AG04449 (cell line): ENCODE measurements at regions not wholly inside any gene's neighbourhood (a gene's known extent, or its start where the extent isn't known, plus 50 kb on each side); places are given as distances from the start of the nearest gene placed in this dataset.

Experiments used
- CTCF ChIA-PET: fragments of 350-600 bp; formaldehyde crosslinking; extraction: SDS; loops from one replicate; lab custom pipeline; 2021; ENCODE audit warnings: antibody characterized with exemption; lab: Yijun Ruan, JAX
- POLR2A ChIA-PET: fragments of 400-600, 350-600 bp; formaldehyde crosslinking; extraction: SDS; loops from one replicate; lab custom pipeline; 2020; ENCODE audit warnings: antibody characterized with exemption, inconsistent platforms; lab: Yijun Ruan, JAX
- DNase-seq: peaks from one replicate; pipeline ENCODE4 v3.0.0-alpha.2; 2010; ENCODE audit warnings: low read depth, low spot score
- H3K4me3 ChIP-seq: 2 replicates; pipeline ENCODE4 v1.5.1; 2011; ENCODE audit warnings: low read depth, mild to moderate bottlenecking, control low read depth, low read length
- CTCF ChIP-seq: IDR thresholded peaks from one replicate; pipeline ENCODE4 v1.5.1; 2011; ENCODE audit warnings: mild to moderate bottlenecking, moderate library complexity, low read length, control low read depth, inconsistent platforms; ENCODE audit not compliant: insufficient read depth; ENCODE audit errors: missing control alignments

- DNase-seq: no peak
- no peak for TF ChIP-seq CTCF
- ChIA-PET POLR2A (no interaction called here), CTCF (no interaction called here)
- no peak overlapping the region for H3K4me3 ChIP-seq
Observed at GRCh38 chr10:121690152-121690848, 92.1 kb upstream of the FGFR2 start.

GRCh38 chr10:121687095-121687813 lies 89.0 kb upstream of the FGFR2 start:
- ChIA-PET CTCF (interaction anchor here (1.4 kb wide), 1 partner anchor 739 kb away, joined by 4 read pairs; no protein-coding TSS in a partner anchor), POLR2A (no interaction called here)
- DNase-seq: no peak
- TF ChIP-seq CTCF: no peak
- H3K4me3 ChIP-seq: no peak overlapping the region

- no peak for DNase-seq
- CTCF ChIA-PET: no interaction called here
- no peak overlapping the region for H3K4me3 ChIP-seq
- TF ChIP-seq CTCF: no peak
- POLR2A ChIA-PET: no interaction called here
Observed at GRCh38 chr10:121684276-121684675, 86.0 kb upstream of the FGFR2 start.

- CTCF ChIA-PET: no interaction called here
- no peak overlapping the region for H3K4me3 ChIP-seq
- DNase-seq: no peak
- TF ChIP-seq CTCF: no peak
- POLR2A ChIA-PET: interaction anchor here (0.5 kb wide), 1 partner anchor 13 kb away, joined by 3 read pairs; no protein-coding TSS in a partner anchor
Observed at GRCh38 chr10:121683816-121684215, 85.6 kb upstream of the FGFR2 start.

- no peak for DNase-seq
- ChIA-PET CTCF (no interaction called here), POLR2A (interaction anchor here (0.5 kb wide), 1 partner anchor 14 kb away, joined by 3 read pairs; no protein-coding TSS in a partner anchor)
- TF ChIP-seq CTCF: no peak
- no peak overlapping the region for H3K4me3 ChIP-seq
Observed at GRCh38 chr10:121683366-121683765, 85.1 kb upstream of the FGFR2 start.

- TF ChIP-seq CTCF: no peak
- no peak for DNase-seq
- CTCF ChIA-PET: no interaction called here
- H3K4me3 ChIP-seq: no peak overlapping the region
- POLR2A ChIA-PET: no interaction called here
Observed at GRCh38 chr10:121681997-121682687, 83.9 kb upstream of the FGFR2 start.
